NB4 (cell line): ENCODE measurements at regions not wholly inside any gene's neighbourhood (a gene's known extent, or its start where the extent isn't known, plus 50 kb on each side); places are given as distances from the start of the nearest gene placed in this dataset.

Source experiments
- MYC ChIP-seq: IDR thresholded peaks from 2 replicates; pipeline ENCODE4 v1.6.1; 2011; ENCODE audit warnings: low read depth, low read length
- POLR2A ChIP-seq: IDR thresholded peaks from 2 replicates; pipeline ENCODE4 v1.6.1; 2011; ENCODE audit warnings: mild to moderate bottlenecking; ENCODE audit not compliant: insufficient read length; ENCODE audit errors: extremely low read depth
- TF ChIP-seq, protein P1 (sequence below): IDR thresholded peaks from one replicate; pipeline ENCODE4 v1.5.1; 2012; ENCODE audit warnings: low read depth, low read length
- TF ChIP-seq, protein P2 (sequence below): IDR thresholded peaks from 2 replicates; pipeline ENCODE4 v1.6.1; 2011; ENCODE audit warnings: low read depth, low read length

DNA sequence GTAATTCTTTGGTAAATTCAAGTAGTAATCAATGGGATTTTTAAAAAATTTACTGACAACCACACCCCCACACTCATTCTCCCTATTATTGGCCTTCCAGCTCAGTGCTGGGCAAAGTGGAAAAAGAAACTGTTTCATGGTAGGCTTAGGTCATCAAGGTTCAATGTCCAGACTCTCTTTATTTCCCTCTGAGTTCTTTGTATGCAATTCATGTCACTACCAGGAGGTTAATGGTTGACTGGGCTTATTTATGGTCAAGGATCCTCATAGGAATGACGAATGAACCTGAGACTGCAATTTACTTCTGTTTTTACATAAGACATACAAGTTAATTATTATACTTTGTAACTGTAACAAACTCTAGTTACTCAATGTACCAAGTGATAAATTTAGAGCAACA, 403.2 kb downstream of the KLHL13 start:
- no peak for TF ChIP-seq POLR2A
- TF ChIP-seq, protein P1, sequence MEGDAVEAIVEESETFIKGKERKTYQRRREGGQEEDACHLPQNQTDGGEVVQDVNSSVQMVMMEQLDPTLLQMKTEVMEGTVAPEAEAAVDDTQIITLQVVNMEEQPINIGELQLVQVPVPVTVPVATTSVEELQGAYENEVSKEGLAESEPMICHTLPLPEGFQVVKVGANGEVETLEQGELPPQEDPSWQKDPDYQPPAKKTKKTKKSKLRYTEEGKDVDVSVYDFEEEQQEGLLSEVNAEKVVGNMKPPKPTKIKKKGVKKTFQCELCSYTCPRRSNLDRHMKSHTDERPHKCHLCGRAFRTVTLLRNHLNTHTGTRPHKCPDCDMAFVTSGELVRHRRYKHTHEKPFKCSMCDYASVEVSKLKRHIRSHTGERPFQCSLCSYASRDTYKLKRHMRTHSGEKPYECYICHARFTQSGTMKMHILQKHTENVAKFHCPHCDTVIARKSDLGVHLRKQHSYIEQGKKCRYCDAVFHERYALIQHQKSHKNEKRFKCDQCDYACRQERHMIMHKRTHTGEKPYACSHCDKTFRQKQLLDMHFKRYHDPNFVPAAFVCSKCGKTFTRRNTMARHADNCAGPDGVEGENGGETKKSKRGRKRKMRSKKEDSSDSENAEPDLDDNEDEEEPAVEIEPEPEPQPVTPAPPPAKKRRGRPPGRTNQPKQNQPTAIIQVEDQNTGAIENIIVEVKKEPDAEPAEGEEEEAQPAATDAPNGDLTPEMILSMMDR: no peak
- TF ChIP-seq, protein P2, sequence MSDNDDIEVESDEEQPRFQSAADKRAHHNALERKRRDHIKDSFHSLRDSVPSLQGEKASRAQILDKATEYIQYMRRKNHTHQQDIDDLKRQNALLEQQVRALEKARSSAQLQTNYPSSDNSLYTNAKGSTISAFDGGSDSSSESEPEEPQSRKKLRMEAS: no peak
- no peak for TF ChIP-seq MYC
